ENCODE measurements at regions not wholly inside any gene's neighbourhood (a gene's known extent, or its start where the extent isn't known, plus 50 kb on each side); places are given as distances from the start of the nearest gene placed in this dataset.

DNA sequence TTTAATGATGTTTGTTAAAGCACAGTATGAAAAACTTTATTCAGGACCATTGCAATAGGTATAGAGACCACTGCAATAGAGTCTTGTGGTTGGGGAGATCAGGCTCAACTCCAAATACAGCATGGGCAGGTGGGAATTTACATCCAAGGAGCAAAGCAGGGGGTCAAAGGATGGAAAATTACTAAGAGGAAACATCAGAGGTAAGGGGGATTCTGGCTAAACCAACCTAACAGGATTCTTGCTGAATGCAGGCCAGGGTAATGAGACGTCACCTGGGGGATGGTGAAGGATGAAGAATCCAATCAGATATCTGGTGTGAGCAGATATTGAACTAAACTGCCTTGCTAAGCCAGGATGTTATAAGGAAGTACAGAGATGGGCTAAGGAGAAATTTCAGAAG is 126.6 kb upstream of the MIR17HG start:
- TF ChIP-seq POLR2A (IDR thresholded peaks at IDR 0.05) = no peak
- TF ChIP-seq, protein P1, sequence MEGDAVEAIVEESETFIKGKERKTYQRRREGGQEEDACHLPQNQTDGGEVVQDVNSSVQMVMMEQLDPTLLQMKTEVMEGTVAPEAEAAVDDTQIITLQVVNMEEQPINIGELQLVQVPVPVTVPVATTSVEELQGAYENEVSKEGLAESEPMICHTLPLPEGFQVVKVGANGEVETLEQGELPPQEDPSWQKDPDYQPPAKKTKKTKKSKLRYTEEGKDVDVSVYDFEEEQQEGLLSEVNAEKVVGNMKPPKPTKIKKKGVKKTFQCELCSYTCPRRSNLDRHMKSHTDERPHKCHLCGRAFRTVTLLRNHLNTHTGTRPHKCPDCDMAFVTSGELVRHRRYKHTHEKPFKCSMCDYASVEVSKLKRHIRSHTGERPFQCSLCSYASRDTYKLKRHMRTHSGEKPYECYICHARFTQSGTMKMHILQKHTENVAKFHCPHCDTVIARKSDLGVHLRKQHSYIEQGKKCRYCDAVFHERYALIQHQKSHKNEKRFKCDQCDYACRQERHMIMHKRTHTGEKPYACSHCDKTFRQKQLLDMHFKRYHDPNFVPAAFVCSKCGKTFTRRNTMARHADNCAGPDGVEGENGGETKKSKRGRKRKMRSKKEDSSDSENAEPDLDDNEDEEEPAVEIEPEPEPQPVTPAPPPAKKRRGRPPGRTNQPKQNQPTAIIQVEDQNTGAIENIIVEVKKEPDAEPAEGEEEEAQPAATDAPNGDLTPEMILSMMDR (IDR thresholded peaks at IDR 0.05) = no peak
